A204.1 (cell line): ENCODE measurements at regions not wholly inside any gene's neighbourhood (a gene's known extent, or its start where the extent isn't known, plus 50 kb on each side); places are given as distances from the start of the nearest gene placed in this dataset.

Source experiments
- FAIRE-seq: peaks from 2 replicates; lab custom pipeline; 2012; peaks lifted over from hg19 to GRCh38; lab: Jason Lieb, UNC

GRCh38 chr22:46090631-46091201, 59.6 kb upstream of the PPARA start:
- FAIRE-seq: no peak

GRCh38 chr22:46091277-46091977, 58.9 kb upstream of the PPARA start:
- no peak for FAIRE-seq

GRCh38 chr22:46092011-46092410, 58.3 kb upstream of the PPARA start:
- FAIRE-seq: no peak

- no peak for FAIRE-seq
These were observed 57.5 kb upstream of the PPARA start for GRCh38 chr22:46092670-46093410.

- FAIRE-seq: no peak
These were observed 56.5 kb upstream of the PPARA start for GRCh38 chr22:46093796-46094195.

GRCh38 chr22:46094676-46095075, 55.6 kb upstream of the PPARA start:
- no peak for FAIRE-seq

GRCh38 chr22:46096051-46096450, 54.3 kb upstream of the PPARA start:
- no peak for FAIRE-seq

GRCh38 chr22:46096706-46097230, 53.6 kb upstream of the PPARA start:
- FAIRE-seq: no peak

- FAIRE-seq: no peak
These were observed 52.9 kb upstream of the PPARA start for GRCh38 chr22:46097268-46097900.

- no peak for FAIRE-seq
These were observed 51.5 kb upstream of the PPARA start for GRCh38 chr22:46098525-46099475.

- FAIRE-seq: no peak
These were observed 50.6 kb upstream of the PPARA start for GRCh38 chr22:46099740-46100139.

GRCh38 chr22:46100401-46101105, 49.8 kb upstream of the PPARA start:
- no peak for FAIRE-seq
